Dendritic cell treated with granulocyte-macrophage colony-stimulating factor and Interleukin-4, amounts not matched to agents 40 ng/mL and 50 ng/mL, for 4 days (primary cell): ENCODE measurements at regions not wholly inside any gene's neighbourhood (a gene's known extent, or its start where the extent isn't known, plus 50 kb on each side); places are given as distances from the start of the nearest gene placed in this dataset.

Source experiments
- H3K27ac Mint-ChIP-seq: one replicate; pipeline ENCODE4 v1.8.0; 2022; ENCODE audit warnings: mild to moderate bottlenecking, mixed read lengths
- H3K27me3 Mint-ChIP-seq: one replicate; pipeline ENCODE4 v1.8.0; 2022; ENCODE audit warnings: mild to moderate bottlenecking, mixed read lengths
- H3K36me3 Mint-ChIP-seq: one replicate; pipeline ENCODE4 v1.8.0; 2022; ENCODE audit warnings: low read depth, mixed read lengths
- H3K4me1 Mint-ChIP-seq: one replicate; pipeline ENCODE4 v1.8.0; 2022; ENCODE audit warnings: low read depth, mixed read lengths
- H3K4me3 Mint-ChIP-seq: one replicate; pipeline ENCODE4 v1.8.0; 2022; ENCODE audit warnings: mild to moderate bottlenecking, moderate library complexity, mixed read lengths
- H3K9me3 Mint-ChIP-seq: one replicate; pipeline ENCODE4 v1.8.0; 2022; ENCODE audit warnings: mixed read lengths
- intact Hi-C: fragments of 100-400 bp; cut with micrococcal nuclease; formaldehyde crosslinking; loops from one replicate; pipeline ENCODE4 v1.15.0; 2022

DNA sequence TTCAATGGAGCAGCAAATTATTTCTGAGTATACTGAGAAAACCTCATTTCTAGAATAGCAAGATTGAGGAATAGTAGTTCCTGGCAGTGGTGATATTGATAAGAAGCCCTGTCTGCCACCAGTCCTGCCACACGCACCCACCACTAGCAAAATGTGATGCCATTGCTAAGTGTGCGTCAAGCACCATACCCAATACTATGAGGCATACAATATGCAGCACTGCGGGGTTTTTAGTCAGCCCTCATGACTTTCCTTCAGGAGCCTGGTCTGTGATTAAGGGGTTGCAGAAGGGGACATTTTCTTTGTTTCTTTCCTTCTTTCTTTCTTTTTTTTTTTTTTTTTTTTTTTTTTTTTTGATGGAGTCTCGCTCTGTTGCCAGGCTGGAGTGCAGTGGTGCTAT, 128.7 kb upstream of the USP38 start:
- H3K4me3 Mint-ChIP-seq, result no peak overlapping the region
- intact Hi-C loops, result no loop called here
- no peaks in the 10 kb centered on the region for H3K27me3 Mint-ChIP-seq
- no peaks in the 10 kb centered on the region for H3K9me3 Mint-ChIP-seq
- peaks cover 32% of the 10 kb centered on the region for H3K4me1 Mint-ChIP-seq
- no peaks in the 10 kb centered on the region for H3K36me3 Mint-ChIP-seq
- no peak overlapping the region for H3K27ac Mint-ChIP-seq

DNA sequence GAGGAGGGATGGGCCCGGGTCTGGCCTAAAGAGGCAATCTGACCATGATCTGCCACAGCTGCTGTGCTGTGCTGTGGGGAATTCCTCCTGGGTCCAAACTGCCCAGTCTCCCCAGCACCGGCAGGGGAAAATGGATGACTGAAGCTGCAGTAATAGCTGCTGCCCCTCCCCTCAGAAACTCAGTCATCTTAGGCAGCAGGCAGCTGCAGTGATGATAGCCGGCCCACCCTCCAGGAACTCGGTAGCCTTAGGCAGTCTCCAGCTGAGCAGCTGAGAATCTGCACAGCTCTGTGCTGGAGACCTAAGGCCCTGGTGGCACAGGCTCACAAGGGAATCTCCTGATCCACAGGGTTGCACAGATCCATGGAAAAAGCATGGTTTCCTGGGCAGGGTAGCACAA, 113.4 kb upstream of the USP38 start:
- Mint-ChIP-seq H3K9me3 (peaks cover 8% of the 10 kb centered on the region), H3K27me3 (no peaks in the 10 kb centered on the region), H3K36me3 (no peaks in the 10 kb centered on the region), H3K4me1 (peaks cover 7% of the 10 kb centered on the region), H3K27ac (no peak overlapping the region), H3K4me3 (no peak overlapping the region)
- intact Hi-C loops, result no loop called here

DNA sequence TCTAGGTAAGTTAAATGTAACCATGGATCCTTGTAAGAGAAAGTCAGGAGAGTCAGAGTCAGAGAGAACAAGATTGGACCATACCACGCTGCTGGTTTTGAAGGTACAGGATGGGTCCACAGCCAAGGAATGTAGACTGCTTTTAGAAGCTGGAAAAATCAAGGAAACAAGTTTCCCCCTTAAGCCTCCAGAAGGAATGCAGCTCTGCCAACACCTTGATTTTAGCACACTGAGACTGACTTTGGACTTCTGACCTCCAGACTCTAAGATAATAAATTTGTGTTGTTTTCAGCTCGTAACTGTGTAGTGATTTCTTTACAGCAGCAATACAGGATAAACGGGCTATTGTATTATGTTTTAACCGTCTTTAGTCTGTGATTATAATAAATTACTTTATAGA, 108.0 kb upstream of the USP38 start:
- Mint-ChIP-seq H3K27ac (no peak overlapping the region), H3K4me3 (no peak overlapping the region), H3K9me3 (peaks cover 8% of the 10 kb centered on the region), H3K27me3 (no peaks in the 10 kb centered on the region), H3K4me1 (no peaks in the 10 kb centered on the region), H3K36me3 (no peaks in the 10 kb centered on the region)
- intact Hi-C loops, result no loop called here

DNA sequence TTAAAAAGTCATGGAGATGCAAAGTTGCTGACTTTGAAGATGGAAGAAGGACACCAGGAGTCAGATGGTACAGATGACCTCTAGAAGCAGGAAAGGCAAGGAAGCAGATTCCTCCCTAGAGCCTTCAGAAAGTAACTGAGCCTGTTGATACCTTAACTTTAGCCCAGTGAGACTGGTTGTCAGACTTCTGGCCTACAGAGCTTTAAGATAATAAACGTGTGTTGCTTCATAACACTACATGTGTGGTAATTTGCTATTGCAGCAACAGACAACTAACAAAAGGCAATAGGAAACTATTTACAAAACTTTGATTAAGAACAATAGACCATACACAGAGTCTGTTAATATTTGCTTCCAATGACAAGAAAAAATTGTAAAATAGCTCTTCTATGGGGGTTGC, 102.0 kb upstream of the USP38 start:
- Mint-ChIP-seq H3K4me1 (peaks cover 5% of the 10 kb centered on the region), H3K36me3 (no peaks in the 10 kb centered on the region), H3K27ac (no peak overlapping the region), H3K27me3 (no peaks in the 10 kb centered on the region), H3K4me3 (no peak overlapping the region), H3K9me3 (no peaks in the 10 kb centered on the region)
- intact Hi-C loops, result no loop called here

DNA sequence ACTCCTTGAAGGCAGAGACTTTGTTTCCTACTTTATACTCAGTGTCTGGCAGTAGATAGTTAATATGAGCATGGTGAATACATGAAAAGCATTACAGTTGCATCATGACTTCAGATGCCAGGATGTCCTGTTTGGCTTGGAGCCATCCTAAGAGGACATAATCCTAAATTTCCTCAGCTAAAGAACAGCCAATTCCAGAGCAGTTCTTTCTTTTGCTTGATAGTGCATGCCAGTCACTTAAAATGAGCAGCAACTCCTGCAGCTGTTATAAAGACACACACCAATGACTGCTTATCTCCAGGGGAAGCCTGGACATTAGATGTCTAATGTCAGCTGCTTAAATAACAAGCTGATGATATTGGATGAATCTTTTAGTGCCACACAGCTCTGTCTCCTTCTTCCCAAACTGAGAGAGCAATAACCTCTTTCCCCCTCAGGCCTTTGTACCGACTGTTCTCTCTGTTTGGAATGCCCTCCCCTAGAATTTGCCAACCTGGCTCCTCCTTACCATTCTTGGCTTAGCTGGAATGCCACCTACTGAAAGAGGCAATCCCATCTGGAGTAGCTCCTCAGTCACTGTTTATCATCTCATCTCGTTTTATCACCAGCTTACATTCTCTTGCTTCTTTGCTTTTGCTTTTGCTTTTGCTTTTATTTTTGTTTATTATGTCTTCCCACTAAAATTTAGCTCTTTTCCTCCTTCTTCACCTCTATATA, 100.8 kb upstream of the USP38 start:
- H3K9me3 Mint-ChIP-seq, result no peaks in the 10 kb centered on the region
- H3K27ac Mint-ChIP-seq, result no peak overlapping the region
- H3K36me3 Mint-ChIP-seq, result no peaks in the 10 kb centered on the region
- H3K4me3 Mint-ChIP-seq, result no peak overlapping the region
- H3K27me3 Mint-ChIP-seq, result no peaks in the 10 kb centered on the region
- intact Hi-C loops, result no loop called here
- H3K4me1 Mint-ChIP-seq, result peaks cover 5% of the 10 kb centered on the region

DNA sequence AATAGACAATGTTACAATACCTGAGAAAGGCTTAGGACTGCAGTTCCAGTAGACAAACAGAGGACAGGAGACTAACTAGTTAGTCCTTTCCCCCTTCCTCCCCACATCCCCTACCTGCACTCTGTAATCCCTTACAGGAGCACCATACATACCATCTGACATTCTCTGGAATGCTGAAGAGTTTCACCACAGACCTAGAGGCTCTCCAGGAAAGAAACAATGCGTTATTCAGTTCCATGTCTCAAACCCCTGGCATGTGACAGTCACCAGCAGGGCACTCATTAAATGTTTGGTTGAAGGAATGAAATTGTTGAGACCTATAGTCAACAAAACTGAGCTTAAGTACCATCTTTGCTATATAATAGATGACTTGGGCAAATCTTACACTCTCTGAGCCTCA, 100.2 kb upstream of the USP38 start:
- H3K27ac Mint-ChIP-seq, result no peak overlapping the region
- no peak overlapping the region for H3K4me3 Mint-ChIP-seq
- H3K4me1 Mint-ChIP-seq, result peaks cover 5% of the 10 kb centered on the region
- no peaks in the 10 kb centered on the region for H3K27me3 Mint-ChIP-seq
- H3K9me3 Mint-ChIP-seq, result no peaks in the 10 kb centered on the region
- intact Hi-C loops, result no loop called here
- no peaks in the 10 kb centered on the region for H3K36me3 Mint-ChIP-seq

DNA sequence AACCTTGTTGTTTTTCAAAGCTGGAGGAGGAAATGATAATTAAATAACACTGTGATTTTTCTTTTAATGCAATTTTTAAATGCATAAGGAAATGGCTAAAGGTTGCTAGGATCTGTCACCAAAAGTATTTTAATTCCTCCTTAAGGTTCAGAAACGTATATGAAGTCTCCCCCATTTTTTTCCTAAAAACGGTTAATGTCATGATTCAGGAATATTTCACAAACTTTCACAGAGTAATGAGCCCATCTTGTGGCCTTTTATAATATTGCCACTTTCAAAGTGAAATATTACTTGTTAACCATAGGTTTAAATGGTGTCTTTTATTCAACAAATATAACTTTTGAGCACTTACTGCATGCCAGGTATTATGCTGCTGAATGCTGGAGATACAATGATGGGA, 99.5 kb upstream of the USP38 start:
- intact Hi-C loops, result no loop called here
- Mint-ChIP-seq H3K4me3 (no peak overlapping the region), H3K27me3 (no peaks in the 10 kb centered on the region), H3K4me1 (peaks cover 5% of the 10 kb centered on the region), H3K9me3 (peaks cover under 1% of the 10 kb centered on the region), H3K27ac (no peak overlapping the region), H3K36me3 (no peaks in the 10 kb centered on the region)

DNA sequence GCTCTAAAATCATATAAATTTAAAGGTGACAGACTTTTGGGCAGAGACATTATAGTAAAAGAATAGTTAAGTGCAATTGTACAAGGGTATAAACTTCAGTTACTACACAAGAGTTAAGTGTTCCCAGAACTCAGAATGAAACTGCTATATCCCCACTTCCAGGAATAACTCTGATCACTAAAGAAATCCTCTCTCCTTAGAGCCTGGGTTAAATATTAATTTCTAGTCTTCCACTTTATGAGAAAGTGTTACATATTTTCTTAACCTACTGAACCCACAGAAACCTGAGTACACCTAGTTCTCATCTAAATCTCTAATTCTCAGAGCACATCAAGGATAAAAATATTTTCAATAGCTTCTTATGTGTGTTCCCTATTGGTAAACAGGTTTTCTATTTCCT, 99.1 kb upstream of the USP38 start:
- Mint-ChIP-seq H3K4me1 (peaks cover 5% of the 10 kb centered on the region), H3K27me3 (no peaks in the 10 kb centered on the region), H3K4me3 (no peak overlapping the region), H3K27ac (no peak overlapping the region), H3K36me3 (no peaks in the 10 kb centered on the region), H3K9me3 (peaks cover 5% of the 10 kb centered on the region)
- intact Hi-C loops, result no loop called here

DNA sequence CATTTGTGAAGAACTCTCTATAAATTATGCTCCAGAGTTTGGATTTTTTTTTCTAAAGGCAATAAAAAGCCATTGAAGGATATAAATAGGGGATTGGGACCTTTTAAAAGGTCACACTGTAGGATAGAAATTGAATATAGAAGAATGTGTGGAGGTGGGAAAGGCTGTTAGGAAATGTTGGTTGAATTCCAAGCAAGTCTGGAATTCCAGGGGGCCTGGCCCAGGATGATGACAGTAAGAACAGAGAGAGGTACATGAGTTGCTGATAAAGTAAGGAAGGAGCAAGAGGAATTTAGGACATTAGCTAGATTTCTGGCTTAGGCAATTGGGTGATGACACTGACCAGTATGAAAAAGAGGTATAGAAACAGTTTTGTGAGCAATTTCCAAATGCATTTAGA, 95.4 kb upstream of the USP38 start:
- peaks cover 10% of the 10 kb centered on the region for H3K9me3 Mint-ChIP-seq

DNA sequence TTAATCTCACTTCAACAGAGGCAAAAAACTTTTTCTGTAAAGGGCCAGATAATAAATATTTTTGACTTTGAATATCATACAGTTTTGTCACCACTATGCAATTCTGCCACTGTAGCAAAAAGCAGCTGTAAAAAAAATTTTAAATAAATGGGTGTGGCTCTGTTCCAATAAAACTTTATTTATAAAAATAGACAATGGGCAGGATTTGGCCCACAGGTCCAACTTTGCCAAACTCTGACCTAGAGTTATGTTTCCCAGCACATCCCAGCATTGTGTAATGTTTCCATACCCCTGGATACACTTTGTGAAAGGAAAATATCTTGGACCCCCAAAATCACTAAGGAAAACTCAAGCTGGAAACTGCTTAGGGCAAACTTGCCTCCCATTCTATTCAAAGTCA, 94.9 kb upstream of the USP38 start:
- H3K27ac Mint-ChIP-seq, result no peak overlapping the region
- H3K27me3 Mint-ChIP-seq, result no peaks in the 10 kb centered on the region
- H3K4me3 Mint-ChIP-seq, result no peak overlapping the region
- intact Hi-C loops, result no loop called here
- no peaks in the 10 kb centered on the region for H3K36me3 Mint-ChIP-seq
- H3K4me1 Mint-ChIP-seq, result no peaks in the 10 kb centered on the region
- peaks cover 10% of the 10 kb centered on the region for H3K9me3 Mint-ChIP-seq

More for the DNA sequence above, 95.4 kb upstream of the USP38 start:
- no peaks in the 10 kb centered on the region for H3K27me3 Mint-ChIP-seq
- peaks cover under 1% of the 10 kb centered on the region for H3K4me1 Mint-ChIP-seq
- no peak overlapping the region for H3K4me3 Mint-ChIP-seq
- no peaks in the 10 kb centered on the region for H3K36me3 Mint-ChIP-seq
- intact Hi-C loops, result no loop called here
- H3K27ac Mint-ChIP-seq, result no peak overlapping the region

DNA sequence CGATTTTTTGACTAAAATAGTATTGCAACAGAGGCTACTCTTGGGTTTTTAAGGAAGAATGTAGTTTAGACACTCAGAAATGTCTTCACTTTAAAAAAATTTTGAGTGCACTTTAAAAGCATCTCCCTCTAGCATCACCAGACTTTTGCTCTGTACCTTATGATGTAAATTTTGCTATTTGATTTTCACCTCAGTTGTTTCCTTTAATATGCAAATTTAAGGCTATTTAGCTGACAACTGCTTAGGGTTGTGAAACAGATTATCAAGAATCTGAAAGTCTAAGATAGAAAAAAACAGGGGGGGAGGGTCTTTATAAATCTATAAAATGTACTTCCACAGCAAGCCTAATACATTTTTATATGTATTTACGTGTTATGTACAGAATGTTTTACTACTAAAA, 92.9 kb upstream of the USP38 start:
- Mint-ChIP-seq H3K9me3 (peaks cover 10% of the 10 kb centered on the region), H3K4me1 (no peaks in the 10 kb centered on the region), H3K27me3 (no peaks in the 10 kb centered on the region), H3K4me3 (no peak overlapping the region), H3K27ac (no peak overlapping the region), H3K36me3 (no peaks in the 10 kb centered on the region)
- intact Hi-C loops, result no loop called here

DNA sequence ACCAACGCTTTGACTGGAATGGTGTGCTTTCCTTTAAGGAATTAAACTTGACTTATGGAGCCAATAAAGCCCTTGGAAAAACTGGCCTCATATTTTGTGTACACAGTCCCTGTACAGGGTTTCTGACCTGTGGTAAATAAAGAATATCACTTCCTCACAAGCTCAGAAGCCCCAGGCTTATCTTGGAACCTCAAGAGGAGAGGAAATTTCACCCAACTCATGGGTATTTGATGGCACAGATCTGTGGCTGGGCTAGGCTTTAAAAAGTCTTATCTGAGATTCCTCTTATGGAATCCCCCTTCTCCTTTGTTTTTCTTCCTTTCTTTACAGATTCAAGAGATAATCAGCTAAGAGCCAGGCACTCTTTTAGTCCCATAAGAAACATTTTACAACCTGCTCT, 89.3 kb upstream of the USP38 start:
- Mint-ChIP-seq H3K27ac (no peak overlapping the region), H3K36me3 (no peaks in the 10 kb centered on the region), H3K27me3 (no peaks in the 10 kb centered on the region), H3K9me3 (peaks cover 7% of the 10 kb centered on the region), H3K4me1 (no peaks in the 10 kb centered on the region), H3K4me3 (no peak overlapping the region)
- intact Hi-C loops, result no loop called here

DNA sequence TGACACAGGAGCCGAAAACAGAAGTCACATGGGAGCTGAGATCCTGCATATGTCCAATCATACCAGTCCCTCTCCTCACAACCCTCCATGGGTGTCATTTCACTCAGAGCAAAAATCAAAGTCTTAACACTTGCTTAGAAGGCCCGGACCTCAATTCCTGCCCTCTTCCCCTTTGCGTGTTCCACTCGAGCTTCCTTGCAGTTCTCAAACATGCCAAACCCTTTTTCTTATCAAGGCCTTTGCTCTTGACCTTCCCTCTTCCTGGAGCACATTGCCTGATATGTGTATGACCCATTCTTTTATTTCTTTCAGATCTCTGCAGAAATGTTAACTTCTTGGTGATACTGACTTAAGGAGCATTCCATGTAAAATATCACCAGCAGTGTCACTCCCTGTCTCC, 87.0 kb upstream of the USP38 start:
- Mint-ChIP-seq H3K4me1 (no peaks in the 10 kb centered on the region), H3K27ac (no peak overlapping the region), H3K27me3 (no peaks in the 10 kb centered on the region), H3K36me3 (no peaks in the 10 kb centered on the region), H3K4me3 (no peak overlapping the region), H3K9me3 (no peaks in the 10 kb centered on the region)
- intact Hi-C loops, result no loop called here

DNA sequence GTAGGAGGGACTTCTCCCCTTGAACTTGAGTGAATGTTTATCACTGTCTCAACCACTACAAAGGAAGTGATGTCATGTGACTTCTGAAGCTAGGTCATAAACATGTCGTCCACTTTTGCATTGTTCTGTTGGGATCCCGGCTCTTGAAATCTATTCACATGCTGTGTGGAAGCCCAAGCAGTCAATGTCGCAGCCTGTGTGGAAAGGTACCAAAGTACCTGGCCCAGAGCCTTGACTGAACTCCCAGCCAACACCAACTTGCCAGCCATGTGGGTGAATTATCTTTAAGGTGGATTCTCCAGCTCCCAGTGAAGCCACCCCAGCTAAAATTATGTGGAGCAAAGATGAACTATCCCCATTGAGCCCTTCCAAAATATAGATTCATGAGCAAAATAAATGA, 85.0 kb upstream of the USP38 start:
- H3K9me3 Mint-ChIP-seq, result no peaks in the 10 kb centered on the region
- no peak overlapping the region for H3K27ac Mint-ChIP-seq
- intact Hi-C loops, result no loop called here
- no peaks in the 10 kb centered on the region for H3K27me3 Mint-ChIP-seq
- no peaks in the 10 kb centered on the region for H3K4me1 Mint-ChIP-seq
- H3K4me3 Mint-ChIP-seq, result no peak overlapping the region
- H3K36me3 Mint-ChIP-seq, result no peaks in the 10 kb centered on the region

DNA sequence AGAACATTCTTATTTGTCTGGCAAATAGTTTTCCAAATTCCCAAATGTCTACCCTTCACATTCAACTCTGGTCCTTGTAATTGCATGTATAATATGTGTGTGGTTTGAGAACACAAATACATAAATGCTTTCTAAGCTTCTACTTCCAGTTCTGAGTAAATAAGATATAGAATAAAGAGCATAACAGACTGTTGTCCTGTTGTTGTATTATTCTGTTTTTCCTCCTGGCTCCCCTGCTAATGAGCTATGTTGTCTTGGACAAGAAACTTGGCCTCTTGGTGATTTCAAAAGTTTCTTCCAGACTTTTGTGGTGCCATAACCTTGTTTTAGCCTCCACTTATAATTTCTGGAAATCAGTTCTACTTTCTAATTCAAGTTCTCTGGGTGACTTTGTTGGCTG, 75.3 kb upstream of the USP38 start:
- no peaks in the 10 kb centered on the region for H3K27me3 Mint-ChIP-seq
- H3K4me3 Mint-ChIP-seq, result no peak overlapping the region
- H3K27ac Mint-ChIP-seq, result no peak overlapping the region
- no peaks in the 10 kb centered on the region for H3K9me3 Mint-ChIP-seq
- H3K4me1 Mint-ChIP-seq, result no peaks in the 10 kb centered on the region
- intact Hi-C loops, result no loop called here
- H3K36me3 Mint-ChIP-seq, result no peaks in the 10 kb centered on the region
